CD4-positive, CD25-positive, alpha-beta regulatory T cell (primary cell): ENCODE measurements at regions not wholly inside any gene's neighbourhood (a gene's known extent, or its start where the extent isn't known, plus 50 kb on each side); places are given as distances from the start of the nearest gene placed in this dataset.

Source experiments
- ATAC-seq, 2 donors: fragments of 150-1000 bp; cut with Tn5 transposase; one replicate each; pipeline ENCODE4 v1.10.0; 2021; ENCODE audit warnings: low read depth in 2 of 2, moderate number of reproducible peaks in 2 of 2, moderate library complexity in 1 of 2
- DNase-seq, 3 donors: peaks; one replicate each; pipeline versions ENCODE4 v3.0.0 to v3.0.0-alpha.2; 2012 to 2022; ENCODE audit warnings: mixed read lengths in 1 of 3
- H3K27ac ChIP-seq: one replicate; pipeline ENCODE4 v1.7.0; 2013; ENCODE audit warnings: mild to moderate bottlenecking, low read length; ENCODE audit not compliant: insufficient read depth, poor library complexity, severe bottlenecking
- H3K27me3 ChIP-seq: one replicate; pipeline ENCODE4 v1.7.0; 2013; ENCODE audit warnings: low read length; ENCODE audit not compliant: control insufficient read depth, insufficient read depth
- H3K36me3 ChIP-seq: one replicate; pipeline ENCODE4 v1.7.0; 2013; ENCODE audit warnings: mild to moderate bottlenecking, low read length, moderate library complexity; ENCODE audit not compliant: control insufficient read depth, insufficient read depth
- H3K4me1 ChIP-seq: 2 replicates; pipeline ENCODE4 v1.7.0; 2013; ENCODE audit warnings: mild to moderate bottlenecking, low read length; ENCODE audit not compliant: insufficient read depth, control insufficient read depth, poor library complexity, severe bottlenecking
- H3K4me3 ChIP-seq: one replicate; pipeline ENCODE4 v1.7.0; 2013; ENCODE audit warnings: low read depth, mild to moderate bottlenecking, low read length, moderate library complexity
- H3K9me3 ChIP-seq, 2 experiments: 1 replicate in 1 of 2; 2 replicates in 1 of 2; pipeline ENCODE4 v1.7.0; 2013; ENCODE audit warnings: low read length in 2 of 2, mild to moderate bottlenecking in 1 of 2, moderate library complexity in 1 of 2; ENCODE audit not compliant: control insufficient read depth in 2 of 2
- H3K27ac Mint-ChIP-seq, 3 donors: one replicate each; pipeline ENCODE4 v1.8.0; 2020 to 2022; ENCODE audit warnings: mild to moderate bottlenecking in 3 of 3, mixed read lengths in 3 of 3, moderate library complexity in 2 of 3
- H3K27me3 Mint-ChIP-seq: one replicate; pipeline ENCODE4 v1.8.0; 2022; ENCODE audit warnings: mild to moderate bottlenecking, mixed read lengths
- H3K36me3 Mint-ChIP-seq: one replicate; pipeline ENCODE4 v1.8.0; 2020; ENCODE audit warnings: mixed read lengths
- H3K4me1 Mint-ChIP-seq, 4 donors: one replicate each; pipeline ENCODE4 v1.8.0; 2020 to 2022; ENCODE audit warnings: mixed read lengths in 4 of 4, mild to moderate bottlenecking in 1 of 4
- H3K4me3 Mint-ChIP-seq, 4 donors: one replicate each; pipeline ENCODE4 v1.8.0; 2020 to 2022; ENCODE audit warnings: mild to moderate bottlenecking in 4 of 4, mixed read lengths in 4 of 4, moderate library complexity in 3 of 4
- H3K9me3 Mint-ChIP-seq, 7 donors: one replicate each; pipeline ENCODE4 v1.8.0; 2020 to 2022; ENCODE audit warnings: mixed read lengths in 7 of 7, mild to moderate bottlenecking in 3 of 7, moderate library complexity in 2 of 7

DNA sequence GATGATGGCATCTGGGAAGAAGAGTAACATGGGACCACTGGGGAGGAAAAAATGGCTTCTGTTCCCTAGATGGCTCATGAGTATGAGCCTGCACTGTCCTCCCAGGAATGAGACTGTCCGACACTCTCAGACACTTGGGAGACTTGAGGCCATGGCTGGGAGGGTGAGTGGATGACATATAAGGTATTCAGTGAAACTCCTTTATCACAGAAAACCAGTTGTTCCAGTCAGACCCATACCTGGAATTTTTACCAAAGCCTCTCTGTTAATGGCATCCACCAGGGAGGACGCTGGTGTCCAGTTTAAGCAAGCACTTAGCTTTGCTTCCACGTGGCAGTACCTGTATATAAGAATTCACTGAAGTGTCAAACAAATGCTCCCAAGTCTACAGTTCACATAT, 116.7 kb upstream of the C10orf90 start:
- peaks cover 0 to 4% (median 0%) of the 10 kb centered on the region in 7 donors for H3K9me3 Mint-ChIP-seq
- H3K9me3 ChIP-seq, result peaks cover 0 to 2% of the 10 kb centered on the region in 2 experiments
- H3K36me3 Mint-ChIP-seq, result no peaks in the 10 kb centered on the region
- no peak for ATAC-seq
- no peaks in the 10 kb centered on the region for H3K36me3 ChIP-seq
- H3K27ac ChIP-seq, result no peak overlapping the region
- no peaks in the 10 kb centered on the region for H3K4me1 Mint-ChIP-seq
- no peak overlapping the region for H3K27ac Mint-ChIP-seq
- H3K4me3 ChIP-seq, result no peak overlapping the region
- DNase-seq, result no peak
- peaks cover 5% of the 10 kb centered on the region for H3K27me3 Mint-ChIP-seq
- no peaks in the 10 kb centered on the region for H3K4me1 ChIP-seq
- no peaks in the 10 kb centered on the region for H3K27me3 ChIP-seq
- no peak overlapping the region for H3K4me3 Mint-ChIP-seq

DNA sequence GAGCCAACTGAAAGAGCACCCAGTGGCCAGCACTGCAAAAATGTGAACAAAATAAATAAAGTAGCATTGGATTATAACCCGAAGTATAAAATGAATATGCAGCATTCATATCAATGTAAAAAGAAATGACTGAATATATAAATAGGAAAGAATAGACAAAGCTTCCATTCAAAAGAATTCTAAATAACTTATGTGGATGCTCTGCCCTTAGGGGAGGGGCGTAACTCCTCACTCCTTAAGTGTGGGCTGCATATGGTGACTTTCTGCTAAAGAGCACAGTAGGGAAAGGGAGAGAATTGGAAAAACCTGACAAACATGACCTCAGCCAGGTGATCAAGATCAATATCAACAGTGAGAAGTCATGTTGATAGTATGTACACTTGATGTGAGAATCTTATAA, 109.9 kb upstream of the DOCK1 start:
- Mint-ChIP-seq H3K9me3 (peaks cover 0 to 15% (median 4%) of the 10 kb centered on the region in 7 donors), H3K4me1 (no peaks in the 10 kb centered on the region), H3K36me3 (no peaks in the 10 kb centered on the region), H3K27ac (no peak overlapping the region), H3K27me3 (no peaks in the 10 kb centered on the region), H3K4me3 (no peak overlapping the region)
- no peak for DNase-seq
- H3K4me3 ChIP-seq, result no peak overlapping the region
- H3K4me1 ChIP-seq, result no peaks in the 10 kb centered on the region
- ATAC-seq, result no peak
- peaks cover 0 to 2% of the 10 kb centered on the region in 2 experiments for H3K9me3 ChIP-seq
- no peak overlapping the region for H3K27ac ChIP-seq
- H3K36me3 ChIP-seq, result no peaks in the 10 kb centered on the region
- no peaks in the 10 kb centered on the region for H3K27me3 ChIP-seq

DNA sequence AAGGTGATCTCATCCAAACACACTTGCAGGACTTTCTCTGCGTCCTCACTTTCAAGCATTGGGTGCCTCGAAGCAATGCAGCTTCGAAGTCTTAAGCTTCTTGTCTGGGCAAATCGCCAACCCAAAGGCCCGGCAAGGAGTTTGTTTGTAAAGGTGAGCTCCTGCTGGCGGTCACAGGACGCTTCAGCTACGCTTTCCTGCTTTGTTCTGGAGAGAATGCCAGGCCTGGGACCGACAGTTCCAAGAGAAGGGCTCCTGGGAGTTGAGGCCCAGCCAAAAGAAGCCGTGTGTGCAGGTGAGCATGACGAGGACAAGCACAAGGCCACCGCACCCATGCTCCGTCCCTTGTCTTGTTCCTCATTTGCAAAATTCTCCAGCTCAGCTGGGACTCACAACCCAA, 106.6 kb upstream of the DOCK1 start:
- H3K27me3 Mint-ChIP-seq, result no peaks in the 10 kb centered on the region
- no peak overlapping the region for H3K4me3 Mint-ChIP-seq
- no peak for DNase-seq
- no peak for ATAC-seq
- no peaks in the 10 kb centered on the region for H3K27me3 ChIP-seq
- no peaks in the 10 kb centered on the region for H3K4me1 ChIP-seq
- no peaks in the 10 kb centered on the region for H3K9me3 ChIP-seq
- H3K27ac Mint-ChIP-seq, result no peak overlapping the region
- no peaks in the 10 kb centered on the region for H3K36me3 Mint-ChIP-seq
- H3K36me3 ChIP-seq, result no peaks in the 10 kb centered on the region
- H3K4me1 Mint-ChIP-seq, result no peaks in the 10 kb centered on the region
- no peak overlapping the region for H3K4me3 ChIP-seq
- H3K27ac ChIP-seq, result no peak overlapping the region
- peaks cover 0 to 7% (median 2%) of the 10 kb centered on the region in 7 donors for H3K9me3 Mint-ChIP-seq

DNA sequence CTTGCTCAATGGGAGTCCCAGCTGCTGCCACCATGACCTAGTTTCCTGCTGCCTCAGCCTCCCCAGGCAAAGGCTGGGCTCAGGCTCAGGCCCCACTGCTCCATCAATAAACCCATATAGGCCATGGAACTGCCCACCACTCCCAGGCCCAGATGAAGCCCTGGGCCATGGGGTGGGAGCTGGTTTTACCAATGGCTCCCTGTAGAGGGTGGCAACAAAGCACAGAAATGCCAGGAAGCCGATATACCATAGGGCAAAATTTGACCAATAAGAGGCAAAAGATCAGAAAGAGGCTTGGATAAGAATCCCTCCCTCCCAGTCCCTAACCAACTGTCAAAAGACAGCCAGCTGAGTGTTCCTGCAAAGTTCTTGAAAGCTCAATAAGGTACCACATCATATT, 101.8 kb upstream of the DOCK1 start:
- Histone ChIP-seq H3K27me3 (no peaks in the 10 kb centered on the region), H3K4me1 (no peaks in the 10 kb centered on the region), H3K36me3 (no peaks in the 10 kb centered on the region), H3K27ac (no peak overlapping the region), H3K9me3 (no peaks in the 10 kb centered on the region), H3K4me3 (no peak overlapping the region)
- Mint-ChIP-seq H3K27ac (peak overlapping the region in 1 of 3 donors; percentile 12), H3K4me1 (no peaks in the 10 kb centered on the region), H3K9me3 (peaks cover 0 to 3% (median 0%) of the 10 kb centered on the region in 7 donors), H3K27me3 (no peaks in the 10 kb centered on the region), H3K4me3 (no peak overlapping the region), H3K36me3 (no peaks in the 10 kb centered on the region)
- no peak for DNase-seq
- no peak for ATAC-seq

DNA sequence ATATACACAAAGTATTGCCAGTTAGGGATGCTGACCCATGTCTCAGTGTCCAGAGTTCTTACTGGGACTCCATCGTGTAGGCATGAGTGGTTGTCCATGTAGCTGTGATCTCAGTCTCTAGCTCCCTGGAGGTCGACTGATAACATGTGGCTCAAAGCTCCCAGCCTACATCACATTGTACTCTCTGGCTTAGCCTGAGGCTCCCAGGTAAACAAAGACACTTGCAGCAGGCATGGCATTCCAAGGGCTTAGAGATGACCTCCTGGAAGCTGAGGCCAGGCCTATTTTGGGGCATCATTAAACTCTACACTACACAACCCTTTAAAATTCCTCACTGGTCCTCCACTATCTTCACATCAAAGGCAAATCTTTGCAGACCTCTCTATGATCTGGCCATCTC, 100.8 kb upstream of the DOCK1 start:
- H3K9me3 ChIP-seq, result no peaks in the 10 kb centered on the region
- H3K27ac ChIP-seq, result no peak overlapping the region
- no peak for ATAC-seq
- H3K27me3 ChIP-seq, result no peaks in the 10 kb centered on the region
- no peak for DNase-seq
- Mint-ChIP-seq H3K27ac (no peak overlapping the region), H3K4me3 (no peak overlapping the region), H3K36me3 (no peaks in the 10 kb centered on the region), H3K27me3 (no peaks in the 10 kb centered on the region), H3K9me3 (peaks cover 0 to 3% (median 0%) of the 10 kb centered on the region in 7 donors), H3K4me1 (no peaks in the 10 kb centered on the region)
- H3K36me3 ChIP-seq, result no peaks in the 10 kb centered on the region
- H3K4me1 ChIP-seq, result no peaks in the 10 kb centered on the region
- H3K4me3 ChIP-seq, result no peak overlapping the region

DNA sequence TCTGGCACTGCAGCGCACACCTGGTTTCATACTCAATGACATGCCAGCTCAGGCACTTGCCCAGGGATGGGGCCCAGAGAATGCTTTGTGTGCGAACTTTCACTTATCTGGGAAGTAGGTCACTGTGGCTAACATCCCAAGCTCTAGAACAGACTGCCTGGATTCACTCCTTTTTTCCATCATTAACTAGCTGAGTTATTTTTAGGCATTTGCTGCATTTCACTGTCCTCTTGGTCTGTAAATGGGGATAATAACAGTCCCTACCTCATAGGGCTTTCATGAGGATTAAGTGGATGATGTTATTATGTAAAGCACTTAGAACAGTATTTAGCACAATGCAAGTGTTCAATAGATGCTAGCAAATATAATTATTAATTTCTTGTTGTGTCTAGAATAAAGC, 98.7 kb upstream of the DOCK1 start:
- DNase-seq (no peak), ATAC-seq (no peak)
- H3K4me1 Mint-ChIP-seq, result no peaks in the 10 kb centered on the region
- H3K27ac Mint-ChIP-seq, result no peak overlapping the region
- H3K9me3 Mint-ChIP-seq, result peaks cover 0 to 10% (median 0%) of the 10 kb centered on the region in 7 donors
- no peaks in the 10 kb centered on the region for H3K27me3 ChIP-seq
- H3K36me3 ChIP-seq, result no peaks in the 10 kb centered on the region
- H3K27me3 Mint-ChIP-seq, result no peaks in the 10 kb centered on the region
- H3K36me3 Mint-ChIP-seq, result no peaks in the 10 kb centered on the region
- no peaks in the 10 kb centered on the region for H3K4me1 ChIP-seq
- no peak overlapping the region for H3K27ac ChIP-seq
- peaks cover 0 to 2% of the 10 kb centered on the region in 2 experiments for H3K9me3 ChIP-seq
- H3K4me3 ChIP-seq, result no peak overlapping the region
- H3K4me3 Mint-ChIP-seq, result no peak overlapping the region

DNA sequence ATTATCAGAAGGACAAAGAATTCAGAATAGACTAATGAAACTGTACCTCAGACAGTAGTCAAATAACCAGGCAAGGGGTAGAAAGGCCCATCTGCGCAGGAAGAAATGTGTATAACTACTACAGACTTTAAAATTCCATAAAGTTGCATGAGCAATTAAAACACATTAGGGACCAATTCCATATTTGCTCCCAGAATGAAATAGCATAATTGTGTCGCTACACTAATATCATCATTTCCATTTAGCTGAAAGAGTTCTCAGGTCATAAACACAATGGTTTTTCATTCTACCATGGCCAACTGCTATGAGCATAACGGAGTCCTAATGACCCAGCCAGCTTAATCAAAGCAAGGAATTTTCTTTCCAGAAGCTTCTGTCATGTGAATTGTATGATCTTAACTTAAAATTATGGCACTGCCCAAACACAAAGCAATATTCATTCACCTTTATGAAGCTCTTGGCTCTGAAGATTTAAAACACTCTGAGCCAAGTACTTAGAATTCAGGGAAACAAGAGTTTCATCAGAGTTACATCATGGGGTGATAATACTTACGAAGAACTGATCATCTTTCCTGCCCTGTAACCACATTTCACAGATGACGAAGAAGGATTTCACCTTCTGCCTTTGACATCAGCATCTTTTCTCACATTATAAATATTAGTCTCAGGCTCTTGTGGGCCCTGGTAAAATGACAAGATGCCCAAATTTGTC, 98.1 kb upstream of the DOCK1 start:
- Histone ChIP-seq H3K27ac (no peak overlapping the region), H3K4me1 (no peaks in the 10 kb centered on the region), H3K4me3 (no peak overlapping the region), H3K36me3 (no peaks in the 10 kb centered on the region), H3K9me3 (peaks cover 0 to 2% of the 10 kb centered on the region in 2 experiments), H3K27me3 (no peaks in the 10 kb centered on the region)
- Mint-ChIP-seq H3K27me3 (no peaks in the 10 kb centered on the region), H3K4me3 (no peak overlapping the region), H3K27ac (no peak overlapping the region), H3K36me3 (no peaks in the 10 kb centered on the region), H3K4me1 (no peaks in the 10 kb centered on the region), H3K9me3 (peaks cover 0 to 10% (median 0%) of the 10 kb centered on the region in 7 donors)
- no peak for ATAC-seq
- DNase-seq, result no peak

DNA sequence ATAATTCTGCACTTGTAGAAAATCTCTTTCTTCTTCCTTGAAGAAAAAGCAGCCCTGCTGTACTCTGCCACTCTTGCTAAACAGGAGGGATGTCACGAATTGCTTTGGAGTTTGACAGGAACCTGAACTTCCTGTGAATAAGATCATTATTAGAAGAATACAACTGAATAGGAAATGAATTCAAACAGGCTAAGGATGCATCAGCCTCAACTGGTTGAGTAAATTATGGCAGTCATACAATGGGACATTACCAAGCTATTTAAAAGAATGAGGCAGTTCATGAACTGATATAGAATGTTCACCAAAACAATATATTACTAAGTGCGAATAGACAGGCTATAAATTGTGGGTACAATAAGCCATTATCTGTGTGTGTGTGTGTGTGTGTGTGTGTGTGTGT, 97.1 kb upstream of the DOCK1 start:
- no peak overlapping the region for H3K4me3 ChIP-seq
- Mint-ChIP-seq H3K9me3 (peaks cover 0 to 10% (median 0%) of the 10 kb centered on the region in 7 donors), H3K4me3 (no peak overlapping the region), H3K27me3 (no peaks in the 10 kb centered on the region), H3K27ac (no peak overlapping the region), H3K36me3 (no peaks in the 10 kb centered on the region), H3K4me1 (no peaks in the 10 kb centered on the region)
- H3K4me1 ChIP-seq, result no peaks in the 10 kb centered on the region
- DNase-seq (no peak), ATAC-seq (no peak)
- no peak overlapping the region for H3K27ac ChIP-seq
- peaks cover 0 to 2% of the 10 kb centered on the region in 2 experiments for H3K9me3 ChIP-seq
- no peaks in the 10 kb centered on the region for H3K27me3 ChIP-seq
- no peaks in the 10 kb centered on the region for H3K36me3 ChIP-seq
